GM18499 (cell line): ENCODE measurements at regions not wholly inside any gene's neighbourhood (a gene's known extent, or its start where the extent isn't known, plus 50 kb on each side); places are given as distances from the start of the nearest gene placed in this dataset.

Experiments
- ATAC-seq: cut with Tn5 transposase; IDR thresholded peaks from one replicate; pipeline ENCODE4 v1.9.1; 2021; ENCODE audit warnings: moderate number of reproducible peaks; ENCODE audit not compliant: insufficient read depth, unreplicated experiment

DNA sequence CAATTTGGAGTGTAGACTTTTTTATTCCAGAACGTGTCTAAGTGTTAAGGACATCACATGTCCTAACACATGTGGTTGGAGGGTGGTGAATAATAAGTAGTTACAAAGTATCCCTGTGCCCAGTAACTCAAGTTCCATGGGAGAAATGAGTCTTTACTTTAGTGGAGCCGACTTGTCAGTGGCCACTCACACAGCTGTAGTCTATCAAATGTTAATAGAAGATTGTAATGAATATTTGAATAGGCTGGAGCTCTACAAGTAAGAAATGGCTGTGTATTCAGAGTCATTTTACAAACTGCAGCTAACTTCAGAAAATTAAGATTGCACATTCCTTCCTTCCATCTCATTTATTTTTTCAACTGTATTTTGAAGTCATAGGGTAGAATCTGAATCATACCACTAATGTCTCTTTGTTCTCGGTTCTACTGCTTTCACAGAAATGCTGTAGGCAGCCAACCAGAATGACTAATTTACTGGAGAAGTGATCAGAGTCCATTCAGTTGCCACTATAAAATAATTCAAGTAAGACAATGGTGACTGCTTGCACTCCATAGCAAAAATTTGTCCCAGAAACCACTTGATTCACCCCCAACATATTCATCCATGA is 394.8 kb downstream of the NR2F1-AS1 start:
- ATAC-seq, result no peak

DNA sequence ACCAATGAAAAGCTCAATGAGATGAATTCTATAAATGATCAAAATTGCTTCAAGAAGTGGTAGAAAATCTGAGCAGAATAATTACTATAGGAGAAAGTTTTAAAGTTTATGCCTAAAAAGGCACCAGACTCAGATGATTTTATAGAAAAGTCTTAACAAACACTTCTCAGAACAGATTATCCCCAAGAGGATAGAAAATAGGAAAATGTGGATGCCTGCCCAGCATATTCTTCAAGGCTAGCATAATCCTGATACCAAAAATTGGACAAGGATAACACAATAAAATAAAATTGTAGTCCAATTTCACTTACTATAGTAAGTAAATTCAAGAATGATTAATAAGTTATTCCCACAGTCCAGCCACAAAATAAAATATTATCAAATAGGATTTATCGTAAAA is 397.0 kb downstream of the NR2F1-AS1 start:
- ATAC-seq, result no peak

DNA sequence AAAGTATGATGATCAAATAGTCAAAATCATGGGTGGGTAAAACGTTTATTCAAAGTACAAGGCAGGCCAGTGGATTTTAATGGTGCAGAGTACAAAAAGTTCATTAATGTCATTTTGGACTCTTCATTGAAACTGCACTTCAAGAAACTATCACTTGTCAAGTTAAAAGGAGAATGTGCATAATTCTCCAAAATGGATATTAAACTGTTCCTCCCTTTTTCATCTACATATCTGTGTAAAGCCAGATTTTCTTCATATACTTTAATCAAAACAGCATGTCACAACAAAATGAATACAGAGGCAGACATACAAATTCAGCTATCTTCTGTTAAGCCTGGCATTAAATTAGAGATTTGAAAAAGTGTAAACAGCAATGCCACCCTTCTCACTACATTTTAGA is 401.6 kb downstream of the NR2F1-AS1 start:
- ATAC-seq, result no peak

DNA sequence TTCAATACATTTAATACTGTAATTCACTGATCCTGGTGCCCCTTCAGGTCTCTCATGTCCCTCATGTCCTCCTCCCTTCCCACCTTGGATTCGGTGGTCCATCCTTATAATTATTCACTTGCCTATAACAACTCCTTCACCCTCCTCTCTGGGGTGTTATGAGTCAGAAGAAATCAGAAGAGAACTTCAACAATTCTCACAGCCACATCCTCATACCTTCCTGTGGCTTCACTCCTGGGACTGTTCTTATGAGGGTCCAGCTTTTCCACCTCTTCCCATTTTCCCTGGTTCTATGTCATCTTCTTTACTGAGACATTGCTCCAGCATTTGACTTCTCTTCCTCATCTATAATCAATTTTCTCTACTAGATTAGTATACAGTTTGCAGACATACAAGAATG is 406.1 kb downstream of the NR2F1-AS1 start:
- no peak for ATAC-seq

DNA sequence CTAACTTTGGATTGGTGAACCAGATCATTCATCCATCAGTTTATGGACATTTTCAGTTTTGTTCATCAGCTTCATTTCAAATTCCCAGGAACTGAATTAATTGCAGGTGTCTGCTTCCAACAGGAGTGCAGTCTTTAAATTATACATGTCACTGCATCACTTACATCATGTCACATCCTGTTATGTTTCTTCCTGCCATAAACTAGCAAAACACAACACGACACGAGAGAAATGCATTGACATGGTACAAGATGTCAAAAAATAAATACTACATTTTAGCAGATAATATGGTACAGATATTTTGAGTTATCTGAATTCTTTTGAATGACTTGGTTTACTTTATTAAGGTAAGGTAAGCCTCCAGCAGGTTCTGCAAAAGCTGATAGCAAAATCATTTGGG is 415.5 kb downstream of the NR2F1-AS1 start:
- no peak for ATAC-seq

DNA sequence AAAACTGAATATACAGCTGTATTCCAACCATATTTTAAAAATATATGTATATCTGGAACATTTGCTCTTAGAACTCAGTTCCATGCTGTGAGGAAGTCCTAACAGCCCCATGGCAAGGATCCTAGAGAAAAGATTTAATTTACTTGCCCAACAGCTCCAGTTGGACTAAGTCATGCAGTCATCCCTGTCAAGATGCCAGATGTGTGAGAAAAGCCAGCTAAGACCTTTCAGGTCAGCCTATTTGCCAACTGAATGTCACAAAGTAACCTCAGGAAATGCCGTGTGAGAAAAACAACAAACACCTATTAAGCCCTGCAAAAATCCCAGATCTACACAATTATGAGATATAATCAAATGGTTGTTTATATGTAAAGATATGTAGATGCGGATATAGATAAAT is 416.3 kb downstream of the NR2F1-AS1 start:
- no peak for ATAC-seq

DNA sequence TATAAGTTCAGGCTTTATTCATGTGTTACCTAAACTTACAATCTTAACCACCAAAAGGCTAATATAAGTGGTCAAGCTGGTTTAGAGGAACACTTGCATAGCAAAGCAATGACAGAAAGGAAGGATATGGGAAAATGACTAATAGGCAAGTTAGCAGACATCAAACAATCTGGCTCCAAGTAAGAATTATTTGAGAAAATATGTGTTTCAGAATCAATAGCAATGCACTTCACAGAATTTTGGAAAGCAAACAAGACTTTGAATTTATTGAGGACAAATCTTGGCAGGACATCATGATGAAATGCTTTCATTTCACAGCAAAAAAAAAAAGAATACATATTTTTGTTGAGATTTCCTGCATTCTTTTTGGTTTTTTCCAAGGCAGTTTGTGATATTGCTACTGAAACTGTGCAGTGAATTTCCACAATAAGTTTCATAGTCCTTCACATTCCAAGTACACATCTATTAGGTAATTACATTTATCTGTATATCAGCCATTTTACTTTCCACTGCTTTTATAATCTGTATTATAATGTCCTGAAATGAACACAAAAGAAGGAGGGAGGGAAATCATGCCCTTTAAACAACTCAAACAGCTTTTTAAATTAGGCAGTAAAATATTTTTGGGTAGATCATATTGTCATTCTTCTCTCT is 417.9 kb downstream of the NR2F1-AS1 start:
- no peak for ATAC-seq

DNA sequence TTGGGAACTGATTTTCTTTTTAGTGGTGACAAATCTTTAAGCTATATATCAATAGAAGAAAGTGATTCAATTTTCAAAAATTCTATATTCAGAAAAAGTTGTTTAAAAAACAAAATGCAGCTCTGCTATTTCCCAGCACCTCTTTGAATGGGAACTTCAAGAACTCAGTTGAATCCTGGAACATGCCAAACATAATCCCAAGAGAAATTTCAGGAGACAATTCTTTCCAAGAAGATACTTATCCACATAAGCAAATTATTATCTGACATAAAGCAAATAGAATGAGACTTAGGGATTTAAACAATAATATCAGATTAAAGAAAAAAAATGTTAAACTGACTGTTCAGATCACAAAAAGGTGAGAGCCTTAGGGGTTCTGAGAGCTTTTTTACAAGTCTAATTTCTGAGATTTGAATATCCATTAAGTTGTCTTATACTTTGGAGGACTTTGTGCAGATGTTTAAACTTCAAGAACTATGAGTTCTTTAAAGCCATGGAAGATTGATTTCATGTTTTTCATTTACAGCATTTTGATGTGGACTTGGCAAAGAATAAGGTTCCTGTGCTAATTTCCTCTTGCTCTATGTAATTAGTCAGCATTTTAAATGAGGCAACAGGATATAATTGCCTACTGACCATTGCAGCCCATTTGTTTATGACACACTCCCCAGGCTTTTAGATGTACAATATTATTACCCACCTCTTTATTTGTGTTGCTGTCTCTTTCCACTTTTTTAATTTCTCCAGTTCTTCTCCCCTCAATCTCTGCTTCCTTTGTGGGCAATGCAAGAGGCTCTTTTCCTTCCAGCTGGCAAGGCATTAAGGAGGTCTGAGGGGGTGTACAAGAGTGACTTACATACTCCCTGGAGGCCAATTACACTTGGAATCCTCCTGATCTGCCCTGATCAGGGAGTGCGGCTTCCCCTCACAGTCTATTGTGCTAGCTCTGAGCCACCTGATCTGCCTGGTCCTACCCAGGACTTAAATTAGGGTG is 419.1 kb downstream of the NR2F1-AS1 start:
- ATAC-seq, result no peak

DNA sequence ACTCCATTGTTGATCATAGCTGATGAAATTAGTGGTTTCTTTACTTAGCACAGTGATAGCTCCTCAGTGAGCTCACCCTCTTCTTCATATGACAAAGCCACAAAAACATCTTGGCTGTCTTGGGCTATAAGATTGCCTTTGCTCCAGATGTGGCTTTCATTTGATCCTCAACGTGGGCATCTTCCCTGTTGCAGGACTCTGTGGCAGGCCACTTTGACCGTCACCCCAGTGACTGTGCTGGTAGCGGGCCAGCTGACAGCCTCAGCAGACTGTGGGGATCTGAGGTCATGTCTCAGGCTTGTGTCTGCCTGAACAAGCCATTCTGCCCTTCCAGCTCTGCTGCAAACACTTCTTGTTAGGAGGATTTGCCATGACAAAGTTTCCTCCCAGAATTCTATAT is 422.2 kb downstream of the NR2F1-AS1 start:
- no peak for ATAC-seq

DNA sequence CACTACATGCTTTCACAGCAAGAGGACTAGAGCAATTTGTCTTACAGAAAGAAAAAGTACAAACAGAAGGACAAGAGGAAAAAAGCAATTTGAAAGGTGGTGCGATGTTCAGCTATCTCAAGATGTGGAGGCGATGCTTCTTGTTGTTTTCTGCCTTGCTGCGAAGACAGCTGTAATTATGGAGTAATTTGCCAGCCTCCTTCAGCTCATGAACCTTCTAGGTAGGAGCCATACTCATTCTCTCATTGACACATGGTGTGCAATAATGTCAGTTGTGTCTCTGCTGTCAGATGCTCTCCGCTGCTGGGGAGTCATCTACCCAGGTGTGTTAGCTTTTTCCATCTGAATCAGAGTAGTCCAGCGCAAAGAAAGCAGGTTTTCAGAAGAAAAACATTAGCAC is 424.5 kb downstream of the NR2F1-AS1 start:
- no peak for ATAC-seq

DNA sequence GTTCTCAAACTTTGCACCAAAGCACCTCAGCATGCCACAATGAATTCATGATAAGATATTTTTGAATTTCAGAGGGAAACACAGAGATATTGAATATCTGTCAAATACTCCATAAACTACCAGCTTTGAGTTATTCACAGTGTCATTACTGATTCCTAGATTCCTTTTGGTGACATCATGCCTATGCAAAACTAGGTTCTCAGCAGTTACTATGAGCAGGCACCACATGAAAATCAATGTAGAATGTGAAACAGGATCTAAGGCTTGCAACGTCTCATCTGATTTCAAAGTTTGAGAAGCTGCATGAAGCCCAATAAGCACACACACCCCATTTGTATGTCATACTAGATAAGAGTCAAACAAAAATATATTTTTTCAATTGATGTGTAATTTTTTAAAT is 426.5 kb downstream of the NR2F1-AS1 start:
- no peak for ATAC-seq

DNA sequence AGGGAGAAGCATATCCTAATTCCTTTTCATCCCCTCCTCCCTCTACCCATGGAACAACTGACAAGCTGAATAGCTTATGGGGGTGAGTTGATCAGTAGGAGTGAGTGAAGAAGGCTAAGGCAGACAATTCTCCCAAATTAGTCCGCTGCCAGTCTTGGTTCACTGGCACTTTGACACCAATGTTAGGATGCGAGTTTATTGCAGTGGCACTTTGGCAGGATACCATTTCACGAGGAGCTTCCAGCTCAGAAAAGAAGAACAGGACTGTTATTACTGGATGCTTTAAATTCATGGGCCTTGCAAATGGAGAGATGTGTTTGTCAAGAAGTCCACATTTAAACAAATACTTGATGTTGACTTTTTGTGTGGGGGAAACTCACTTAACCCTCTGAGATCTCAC is 427.6 kb downstream of the NR2F1-AS1 start:
- ATAC-seq, result no peak

DNA sequence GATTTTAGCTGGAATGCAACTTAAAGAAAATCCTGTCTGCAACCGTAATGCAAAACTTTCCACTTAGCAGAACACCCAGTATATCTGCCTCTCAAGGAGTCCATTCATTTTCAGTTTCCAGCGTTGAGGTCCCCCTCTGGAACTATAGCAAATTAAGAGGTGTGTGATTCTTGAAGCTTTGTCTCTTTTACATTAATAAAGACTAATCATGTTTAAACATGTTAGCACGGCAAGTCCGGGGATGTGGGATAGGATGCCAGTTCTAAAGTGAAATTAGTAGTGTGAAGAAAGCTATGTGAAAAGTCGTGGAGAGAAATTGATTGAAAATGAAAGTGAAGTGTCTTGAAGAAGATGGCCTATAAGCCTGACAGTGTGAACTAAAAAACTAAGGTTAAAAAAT is 429.1 kb downstream of the NR2F1-AS1 start:
- no peak for ATAC-seq

DNA sequence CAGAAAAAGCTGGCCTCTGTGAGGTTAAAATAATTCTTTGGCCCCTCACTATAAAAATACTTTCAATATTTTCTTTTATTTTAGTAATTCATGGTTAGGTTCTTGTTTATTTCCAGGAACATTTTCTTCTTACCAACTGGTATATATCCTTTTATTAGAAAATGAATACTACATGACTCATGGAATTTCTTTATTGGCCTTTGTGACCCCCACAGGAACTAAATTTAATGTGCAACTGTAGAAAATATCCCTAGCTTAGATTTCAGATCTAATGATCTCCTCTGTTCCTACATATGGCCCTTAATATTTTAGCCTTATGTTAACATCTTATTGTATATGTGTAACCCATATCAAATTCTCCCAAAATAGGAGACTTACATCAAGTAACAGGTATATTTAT is 429.9 kb downstream of the NR2F1-AS1 start:
- no peak for ATAC-seq

DNA sequence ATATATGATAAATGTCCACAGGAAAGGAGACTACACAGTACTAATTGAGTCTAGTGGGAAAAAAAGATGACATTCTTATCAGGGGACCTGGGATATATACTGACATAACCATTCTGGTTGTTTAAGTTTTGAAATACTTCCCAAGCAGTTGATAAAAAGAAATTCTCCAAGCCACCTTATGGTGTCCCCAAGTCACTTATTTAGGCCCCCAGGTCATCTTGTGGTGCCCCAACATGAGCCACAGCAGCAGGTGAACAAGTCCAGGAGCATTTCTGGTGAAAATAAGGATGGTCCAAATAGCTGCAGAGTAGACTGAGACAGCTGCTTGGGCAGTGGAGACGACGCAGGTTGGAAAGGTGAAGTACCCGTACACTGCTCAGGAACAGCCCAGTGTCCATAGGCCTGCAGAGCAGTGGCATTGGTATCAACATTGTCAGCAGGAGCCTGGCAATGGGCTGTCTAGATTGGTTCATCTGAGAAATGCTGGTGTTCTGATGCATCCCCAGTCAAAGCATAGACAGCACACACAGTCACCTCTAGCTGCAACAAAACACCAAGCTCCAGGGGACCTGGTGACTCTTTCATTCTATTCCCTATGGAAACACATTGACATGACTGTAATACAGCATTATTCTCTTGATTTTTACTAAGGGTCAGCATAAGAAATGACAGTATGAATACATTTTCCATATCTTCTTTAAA is 430.6 kb downstream of the NR2F1-AS1 start:
- ATAC-seq, result no peak

DNA sequence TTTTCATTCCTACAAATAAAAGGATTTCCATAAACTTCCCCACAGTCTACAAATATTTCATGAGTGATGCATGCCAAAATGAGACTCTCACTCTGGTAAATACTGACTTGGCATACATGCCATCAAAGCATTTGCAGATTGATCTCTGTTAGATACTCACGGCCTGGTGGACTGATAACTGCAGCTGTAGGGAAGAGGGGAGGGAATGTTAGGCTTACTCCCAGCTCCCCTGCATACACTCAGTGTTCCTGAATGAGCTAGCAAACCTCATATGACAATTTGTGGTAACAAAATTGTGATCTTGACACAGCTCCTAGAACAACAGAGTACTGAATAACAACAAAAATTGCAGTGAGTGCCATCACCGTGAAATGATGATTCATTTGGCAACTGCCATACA is 435.3 kb downstream of the NR2F1-AS1 start:
- no peak for ATAC-seq

DNA sequence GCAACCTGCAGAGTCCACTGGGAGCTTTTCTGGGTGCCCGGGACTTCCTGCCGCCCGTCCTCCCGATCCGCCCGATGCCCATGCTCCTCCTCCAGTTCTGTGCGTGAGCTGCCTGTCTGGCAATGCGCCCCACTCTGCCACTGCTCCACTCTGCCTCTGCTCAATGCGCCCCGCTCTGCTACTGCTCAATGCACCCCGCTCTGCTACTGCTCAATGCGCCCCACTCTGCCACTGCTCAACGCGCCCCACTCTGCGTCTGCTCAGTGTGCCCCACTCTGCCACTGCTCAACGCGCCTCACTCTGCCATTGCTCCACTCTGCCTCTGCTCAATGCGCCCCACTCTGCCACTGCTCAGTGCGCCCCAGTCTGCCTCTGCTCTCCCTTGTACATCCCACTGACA is 436.0 kb downstream of the NR2F1-AS1 start:
- ATAC-seq, result no peak

DNA sequence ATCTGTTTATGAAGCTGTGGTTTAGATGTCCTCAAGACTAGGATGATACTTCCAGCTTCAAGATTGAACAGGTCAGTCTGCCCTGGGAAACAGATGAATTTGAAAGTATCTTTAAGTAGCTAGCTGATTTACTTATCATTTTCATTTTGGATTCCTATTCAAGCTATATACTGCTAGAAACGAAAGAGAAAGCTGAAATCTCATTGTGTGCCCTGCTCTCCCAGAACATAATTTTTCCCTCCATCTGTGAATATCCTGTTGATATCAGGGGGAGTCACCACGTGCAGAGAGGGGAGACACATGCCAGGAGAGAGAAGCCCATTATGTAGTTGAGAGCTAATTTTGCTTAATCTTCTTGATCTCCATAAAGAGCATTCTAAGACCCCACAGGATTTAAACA is 439.1 kb downstream of the NR2F1-AS1 start:
- ATAC-seq, result no peak

DNA sequence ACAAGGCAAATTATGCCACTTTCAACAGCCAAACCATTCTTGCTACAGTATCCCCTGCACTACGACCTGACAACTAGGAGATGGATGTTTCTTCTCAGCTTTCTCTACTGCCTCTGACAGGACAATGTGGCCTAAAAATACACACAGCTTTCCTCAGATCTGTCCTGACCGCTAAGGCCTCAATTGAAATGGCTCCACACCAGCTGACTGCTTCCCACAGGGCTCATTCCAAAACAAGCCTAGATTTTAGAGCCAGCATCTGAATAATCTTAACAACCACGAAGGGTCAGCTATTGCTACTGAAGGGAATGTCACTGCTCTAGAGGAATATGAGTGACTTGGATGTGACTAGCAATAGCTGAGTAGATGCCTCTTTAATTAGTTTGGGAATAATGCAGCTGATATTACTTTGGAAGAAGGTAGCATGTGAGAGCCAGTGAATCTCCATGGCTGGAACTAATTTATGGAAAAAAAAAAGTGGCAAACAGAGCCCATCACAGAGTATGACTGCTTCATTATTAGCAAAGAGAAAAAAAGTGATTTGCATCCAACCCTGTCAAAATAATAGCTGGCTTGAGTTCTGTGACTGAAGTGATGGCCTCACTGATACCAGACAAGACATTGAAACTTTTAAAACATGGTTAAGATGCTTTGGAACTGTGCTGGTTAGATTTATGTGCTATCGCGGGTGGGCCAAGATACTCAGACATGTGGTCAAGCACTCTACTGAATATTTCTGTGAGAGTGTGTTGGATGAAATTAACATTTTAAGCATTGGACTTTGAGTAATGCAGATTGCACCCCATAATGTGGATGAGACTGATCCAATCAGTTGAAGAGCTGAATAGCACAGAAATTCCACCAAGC is 450.2 kb downstream of the NR2F1-AS1 start:
- no peak for ATAC-seq

DNA sequence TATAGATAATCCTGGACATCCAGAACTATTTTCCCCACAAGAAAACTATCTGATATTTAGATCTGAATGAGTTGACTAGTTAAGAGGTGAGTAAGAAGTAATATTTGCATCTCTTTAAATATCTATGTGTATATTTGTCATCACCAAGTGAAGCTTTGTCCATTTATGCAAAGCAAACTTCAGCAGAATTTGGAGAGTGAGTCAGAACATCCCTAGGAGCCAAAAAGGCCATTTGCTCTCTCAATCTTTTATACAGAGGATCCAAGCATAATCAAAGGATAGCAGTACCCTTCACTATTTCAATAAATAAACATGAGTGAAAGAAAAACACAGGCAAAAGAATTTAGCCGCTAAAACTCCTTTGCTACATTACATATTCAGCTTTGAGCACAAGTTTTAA is 454.4 kb downstream of the NR2F1-AS1 start:
- ATAC-seq, result no peak
